OCI-LY1 (cell line): ENCODE measurements at regions not wholly inside any gene's neighbourhood (a gene's known extent, or its start where the extent isn't known, plus 50 kb on each side); places are given as distances from the start of the nearest gene placed in this dataset.

Experiments used
- CTCF ChIP-seq: fragments of 200-600 bp; sonication (generic), shearing (Covaris generic); IDR thresholded peaks from 2 replicates; pipeline ENCODE4 v1.5.1; 2017; ENCODE audit warnings: mild to moderate bottlenecking, antibody characterized with exemption, low read length, moderate library complexity, mixed read lengths
- EZH2 ChIP-seq: fragments of 200-600 bp; sonication (generic), shearing (Covaris generic); IDR thresholded peaks from 2 replicates; pipeline ENCODE4 v1.8.0; 2017; ENCODE audit warnings: borderline replicate concordance, mixed run types, mild to moderate bottlenecking, antibody characterized with exemption, low read length, moderate library complexity, mixed read lengths

- TF ChIP-seq EZH2 (no peak), CTCF (no peak)
These were observed 316.6 kb upstream of the NCAM1 start for GRCh38 chr11:112644410-112645131.
